ENCODE measurements at regions not wholly inside any gene's neighbourhood (a gene's known extent, or its start where the extent isn't known, plus 50 kb on each side); places are given as distances from the start of the nearest gene placed in this dataset.

DNA sequence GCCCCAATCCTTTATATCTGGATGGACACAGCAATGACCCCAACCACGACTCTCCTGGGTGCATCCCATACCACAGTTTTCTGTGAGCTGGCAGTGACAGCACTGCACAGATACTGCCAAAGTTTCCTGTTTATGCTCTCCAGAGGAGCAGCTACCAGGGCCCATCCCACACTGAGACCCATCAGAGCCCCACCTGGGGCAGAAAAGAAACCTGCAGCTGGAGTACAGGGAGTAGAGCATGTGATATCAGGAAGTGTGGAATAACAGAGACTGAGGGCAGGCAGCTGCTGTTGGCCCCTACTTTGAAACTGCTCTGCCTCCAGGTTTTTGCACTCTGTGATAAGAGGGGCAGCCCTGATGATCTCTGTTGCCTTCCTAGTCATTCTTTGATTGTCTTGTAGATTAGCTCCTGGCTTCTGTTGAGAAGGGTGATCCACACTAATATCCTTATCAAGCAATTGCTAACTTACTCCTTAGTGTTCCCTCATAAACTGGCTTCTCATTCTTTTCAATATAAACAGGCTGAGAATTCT, 526.3 kb upstream of the TECRL start:
- TF ChIP-seq, protein P1, sequence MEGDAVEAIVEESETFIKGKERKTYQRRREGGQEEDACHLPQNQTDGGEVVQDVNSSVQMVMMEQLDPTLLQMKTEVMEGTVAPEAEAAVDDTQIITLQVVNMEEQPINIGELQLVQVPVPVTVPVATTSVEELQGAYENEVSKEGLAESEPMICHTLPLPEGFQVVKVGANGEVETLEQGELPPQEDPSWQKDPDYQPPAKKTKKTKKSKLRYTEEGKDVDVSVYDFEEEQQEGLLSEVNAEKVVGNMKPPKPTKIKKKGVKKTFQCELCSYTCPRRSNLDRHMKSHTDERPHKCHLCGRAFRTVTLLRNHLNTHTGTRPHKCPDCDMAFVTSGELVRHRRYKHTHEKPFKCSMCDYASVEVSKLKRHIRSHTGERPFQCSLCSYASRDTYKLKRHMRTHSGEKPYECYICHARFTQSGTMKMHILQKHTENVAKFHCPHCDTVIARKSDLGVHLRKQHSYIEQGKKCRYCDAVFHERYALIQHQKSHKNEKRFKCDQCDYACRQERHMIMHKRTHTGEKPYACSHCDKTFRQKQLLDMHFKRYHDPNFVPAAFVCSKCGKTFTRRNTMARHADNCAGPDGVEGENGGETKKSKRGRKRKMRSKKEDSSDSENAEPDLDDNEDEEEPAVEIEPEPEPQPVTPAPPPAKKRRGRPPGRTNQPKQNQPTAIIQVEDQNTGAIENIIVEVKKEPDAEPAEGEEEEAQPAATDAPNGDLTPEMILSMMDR (IDR thresholded peaks at IDR 0.05): no peak
- no peak for TF ChIP-seq POLR2A (IDR thresholded peaks at IDR 0.05; ENCODE audit: low read depth)
